ENCODE measurements at regions not wholly inside any gene's neighbourhood (a gene's known extent, or its start where the extent isn't known, plus 50 kb on each side); places are given as distances from the start of the nearest gene placed in this dataset.

GRCh38 chr9:11088821-11089374, 476.1 kb upstream of the PTPRD start:
- intact Hi-C loops (cut with DNase I): no loop called here
- FAIRE-seq: no peak
- Histone ChIP-seq H3K4me3 (ENCODE audit: low read length in 3 of 3) (no peak overlapping the region), H3K4me1 (ENCODE audit: control insufficient read depth in 2 of 3, insufficient read depth in 2 of 3, low read depth in 1 of 3, low read length in 3 of 3) (no peaks in the 10 kb centered on the region), H3K36me3 (ENCODE audit: control insufficient read depth in 2 of 3, insufficient read depth in 3 of 3, low read length in 3 of 3) (no peaks in the 10 kb centered on the region), H3K9ac (ENCODE audit: low read length in 3 of 3) (no peak overlapping the region), H3K27ac (ENCODE audit: low read depth in 2 of 2, low read length in 2 of 2) (no peak overlapping the region), H3K9me3 (ENCODE audit: control insufficient read depth in 2 of 3, insufficient read depth in 1 of 3, low read length in 3 of 3) (no peaks in the 10 kb centered on the region), H3K27me3 (ENCODE audit: control insufficient read depth, insufficient read depth, low read length) (no peaks in the 10 kb centered on the region)
- TF ChIP-seq CTCF (IDR thresholded peaks at IDR 0.05; ENCODE audit: borderline replicate concordance, extremely low read depth, insufficient read depth): no peak
- DNase-seq: no peak

GRCh38 chr9:11092974-11093373, 480.2 kb upstream of the PTPRD start:
- H3K4me1 ChIP-seq (ENCODE audit: control insufficient read depth in 2 of 3, insufficient read depth in 2 of 3, low read depth in 1 of 3, low read length in 3 of 3): no peaks in the 10 kb centered on the region
- no peak overlapping the region for H3K4me3 ChIP-seq (ENCODE audit: low read length in 3 of 3)
- no peaks in the 10 kb centered on the region for H3K27me3 ChIP-seq (ENCODE audit: control insufficient read depth, insufficient read depth, low read length)
- no peak overlapping the region for H3K9ac ChIP-seq (ENCODE audit: low read length in 3 of 3)
- intact Hi-C loops (cut with DNase I): no loop called here
- FAIRE-seq (no peak), DNase-seq (no peak)
- no peak overlapping the region for H3K27ac ChIP-seq (ENCODE audit: low read depth in 2 of 2, low read length in 2 of 2)
- H3K9me3 ChIP-seq (ENCODE audit: control insufficient read depth in 2 of 3, insufficient read depth in 1 of 3, low read length in 3 of 3): no peaks in the 10 kb centered on the region
- no peaks in the 10 kb centered on the region for H3K36me3 ChIP-seq (ENCODE audit: control insufficient read depth in 2 of 3, insufficient read depth in 3 of 3, low read length in 3 of 3)
- TF ChIP-seq CTCF (IDR thresholded peaks at IDR 0.05; ENCODE audit: borderline replicate concordance, extremely low read depth, insufficient read depth): no peak

GRCh38 chr9:11097020-11097419, 484.2 kb upstream of the PTPRD start:
- Histone ChIP-seq H3K27ac (ENCODE audit: low read depth in 2 of 2, low read length in 2 of 2) (no peak overlapping the region), H3K9ac (ENCODE audit: low read length in 3 of 3) (no peak overlapping the region), H3K27me3 (ENCODE audit: control insufficient read depth, insufficient read depth, low read length) (no peaks in the 10 kb centered on the region), H3K4me3 (ENCODE audit: low read length in 3 of 3) (no peak overlapping the region), H3K9me3 (ENCODE audit: control insufficient read depth in 2 of 3, insufficient read depth in 1 of 3, low read length in 3 of 3) (no peaks in the 10 kb centered on the region), H3K36me3 (ENCODE audit: control insufficient read depth in 2 of 3, insufficient read depth in 3 of 3, low read length in 3 of 3) (no peaks in the 10 kb centered on the region), H3K4me1 (ENCODE audit: control insufficient read depth in 2 of 3, insufficient read depth in 2 of 3, low read depth in 1 of 3, low read length in 3 of 3) (no peaks in the 10 kb centered on the region)
- no peak for TF ChIP-seq CTCF (IDR thresholded peaks at IDR 0.05; ENCODE audit: borderline replicate concordance, extremely low read depth, insufficient read depth)
- DNase-seq (no peak), FAIRE-seq (no peak)
- intact Hi-C loops (cut with DNase I): no loop called here

- DNase-seq (no peak), FAIRE-seq (no peak)
- H3K36me3 ChIP-seq (ENCODE audit: control insufficient read depth in 2 of 3, insufficient read depth in 3 of 3, low read length in 3 of 3): no peaks in the 10 kb centered on the region
- H3K4me1 ChIP-seq (ENCODE audit: control insufficient read depth in 2 of 3, insufficient read depth in 2 of 3, low read depth in 1 of 3, low read length in 3 of 3): no peaks in the 10 kb centered on the region
- intact Hi-C loops (cut with DNase I): no loop called here
- no peak overlapping the region for H3K9ac ChIP-seq (ENCODE audit: low read length in 3 of 3)
- TF ChIP-seq CTCF (IDR thresholded peaks at IDR 0.05; ENCODE audit: borderline replicate concordance, extremely low read depth, insufficient read depth): no peak
- no peaks in the 10 kb centered on the region for H3K27me3 ChIP-seq (ENCODE audit: control insufficient read depth, insufficient read depth, low read length)
- no peaks in the 10 kb centered on the region for H3K9me3 ChIP-seq (ENCODE audit: control insufficient read depth in 2 of 3, insufficient read depth in 1 of 3, low read length in 3 of 3)
- no peak overlapping the region for H3K27ac ChIP-seq (ENCODE audit: low read depth in 2 of 2, low read length in 2 of 2)
- H3K4me3 ChIP-seq (ENCODE audit: low read length in 3 of 3): no peak overlapping the region
Observed at GRCh38 chr9:11103525-11103924, 490.7 kb upstream of the PTPRD start.

All from kidney (tissue), 13 donors.